ENCODE measurements at regions not wholly inside any gene's neighbourhood (a gene's known extent, or its start where the extent isn't known, plus 50 kb on each side); places are given as distances from the start of the nearest gene placed in this dataset.

DNA sequence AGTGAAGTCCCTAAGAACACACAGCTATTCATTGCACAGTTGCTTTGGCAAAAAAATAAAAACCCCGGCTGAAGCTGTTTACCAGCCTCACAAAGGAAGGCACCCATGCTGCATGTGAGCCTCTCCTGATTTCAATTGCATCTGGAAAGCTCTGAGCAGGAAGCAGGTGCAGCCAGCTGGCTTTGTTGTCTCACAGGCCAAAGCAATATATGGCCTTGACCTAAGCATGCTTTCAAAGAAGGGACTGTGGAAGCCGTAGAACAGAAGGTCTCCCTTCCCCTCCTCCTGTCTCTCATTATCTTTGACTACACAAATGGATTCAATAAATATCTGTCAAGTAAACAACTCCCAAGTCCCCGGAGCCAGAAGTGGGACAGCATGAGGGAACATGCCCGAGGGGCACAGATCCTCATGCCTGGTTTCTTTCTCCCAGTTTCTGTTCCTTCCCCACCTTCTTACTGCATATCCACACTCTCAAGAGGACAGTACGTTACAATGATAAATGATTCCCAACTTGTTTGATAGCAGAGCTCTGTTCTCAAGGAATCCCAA, 57.2 kb upstream of the PCSK2 start:
- Mint-ChIP-seq H3K4me3 (ENCODE audit: unreplicated experiment) (no peak overlapping the region), H3K36me3 (ENCODE audit: insufficient read depth, unreplicated experiment) (no peaks in the 10 kb centered on the region), H3K27me3 (ENCODE audit: insufficient read depth, unreplicated experiment) (peaks cover 33% of the 10 kb centered on the region), H3K27ac (ENCODE audit: low read depth, unreplicated experiment) (no peak overlapping the region), H3K4me1 (ENCODE audit: insufficient read depth, unreplicated experiment) (no peaks in the 10 kb centered on the region), H3K9me3 (ENCODE audit: unreplicated experiment) (no peaks in the 10 kb centered on the region)
- DNase-seq (ENCODE audit: unreplicated experiment) = no peak
- intact Hi-C loops (cut with micrococcal nuclease) = no loop called here
- BruUV-seq (replicated peaks) = no TSS peak
- POLR2A ChIA-PET = no interaction called here
- CTCF ChIA-PET = no interaction called here
- TF ChIP-seq CTCF (IDR thresholded peaks at IDR 0.05; ENCODE audit: unreplicated experiment) = no peak

DNA sequence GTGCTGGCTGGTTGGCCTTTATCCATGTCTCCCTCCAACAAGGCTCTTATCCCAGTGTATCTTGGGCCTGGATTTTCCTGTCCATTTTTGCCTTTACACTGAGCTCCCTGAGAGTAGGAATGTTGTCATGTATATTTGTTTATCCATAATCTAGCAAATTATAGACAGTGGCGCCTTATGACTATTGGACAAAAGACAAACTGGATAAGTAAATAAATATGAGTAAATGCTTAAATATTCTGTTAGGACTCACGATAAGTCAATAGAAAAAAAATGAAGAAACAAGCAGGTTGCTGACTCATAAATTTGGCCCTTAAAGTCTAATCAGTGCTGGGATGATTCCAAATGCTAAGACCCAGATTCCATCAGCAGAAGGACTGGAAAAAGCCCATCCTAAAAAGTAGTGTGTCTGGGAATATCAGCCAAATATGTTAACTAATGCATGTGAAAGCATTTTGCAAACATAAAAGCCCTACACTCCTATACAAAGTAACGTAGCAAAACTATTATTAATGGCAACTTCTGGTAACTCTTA, 55.0 kb upstream of the PCSK2 start:
- Mint-ChIP-seq H3K36me3 (ENCODE audit: insufficient read depth, unreplicated experiment) (no peaks in the 10 kb centered on the region), H3K4me3 (ENCODE audit: unreplicated experiment) (no peak overlapping the region), H3K27me3 (ENCODE audit: insufficient read depth, unreplicated experiment) (peaks cover 55% of the 10 kb centered on the region), H3K9me3 (ENCODE audit: unreplicated experiment) (no peaks in the 10 kb centered on the region), H3K4me1 (ENCODE audit: insufficient read depth, unreplicated experiment) (no peaks in the 10 kb centered on the region), H3K27ac (ENCODE audit: low read depth, unreplicated experiment) (no peak overlapping the region)
- ChIA-PET POLR2A (no interaction called here), CTCF (interaction anchor here (0.6 kb wide), 1 partner anchor 207 kb away, joined by 3 read pairs; no protein-coding TSS in a partner anchor)
- BruUV-seq (replicated peaks) = no TSS peak
- intact Hi-C loops (cut with micrococcal nuclease) = no loop called here
- DNase-seq (ENCODE audit: unreplicated experiment) = no peak
- no peak for TF ChIP-seq CTCF (IDR thresholded peaks at IDR 0.05; ENCODE audit: unreplicated experiment)

DNA sequence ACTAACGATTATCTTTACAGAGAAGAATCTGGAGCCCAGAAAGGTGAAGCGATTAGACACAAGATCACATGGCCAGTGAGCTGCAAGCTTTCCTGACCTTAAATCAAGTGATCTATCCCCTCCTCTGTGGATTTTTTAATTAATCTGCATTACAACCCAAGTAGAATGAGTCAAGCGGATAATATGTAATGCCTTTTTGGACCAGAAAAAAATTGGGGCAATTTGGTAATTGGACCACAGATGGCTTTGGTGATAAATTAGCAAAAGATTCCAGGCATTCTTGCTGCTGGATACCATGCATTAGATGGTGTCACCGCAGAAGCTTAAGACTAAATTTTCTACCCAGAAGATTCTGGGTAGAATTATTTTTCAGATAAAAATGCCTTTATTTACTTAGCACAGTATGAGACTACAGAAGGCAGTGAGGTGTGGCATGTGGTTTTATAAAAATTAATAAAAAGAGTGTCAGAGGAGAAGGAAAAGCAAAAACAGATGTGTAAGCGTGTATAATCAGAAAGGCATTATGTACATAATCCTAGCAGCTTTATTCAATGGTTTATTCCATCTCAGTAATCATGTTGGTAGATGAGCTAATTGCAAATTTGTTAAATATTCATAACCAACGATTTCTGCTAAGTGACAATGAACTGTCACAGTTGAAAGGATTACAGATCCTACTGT, 53.9 kb upstream of the PCSK2 start:
- CTCF ChIA-PET = interaction anchor here (0.7 kb wide), 1 partner anchor 294 kb away, joined by 3 read pairs; no protein-coding TSS in a partner anchor
- no peaks in the 10 kb centered on the region for H3K4me1 Mint-ChIP-seq (ENCODE audit: insufficient read depth, unreplicated experiment)
- no peak for DNase-seq (ENCODE audit: unreplicated experiment)
- H3K9me3 Mint-ChIP-seq (ENCODE audit: unreplicated experiment) = no peaks in the 10 kb centered on the region
- peaks cover 62% of the 10 kb centered on the region for H3K27me3 Mint-ChIP-seq (ENCODE audit: insufficient read depth, unreplicated experiment)
- H3K36me3 Mint-ChIP-seq (ENCODE audit: insufficient read depth, unreplicated experiment) = no peaks in the 10 kb centered on the region
- no peak overlapping the region for H3K4me3 Mint-ChIP-seq (ENCODE audit: unreplicated experiment)
- intact Hi-C loops (cut with micrococcal nuclease) = no loop called here
- POLR2A ChIA-PET = no interaction called here
- TF ChIP-seq CTCF (IDR thresholded peaks at IDR 0.05; ENCODE audit: unreplicated experiment) = no peak
- H3K27ac Mint-ChIP-seq (ENCODE audit: low read depth, unreplicated experiment) = no peak overlapping the region
- BruUV-seq (replicated peaks) = no TSS peak
